ENCODE measurements at regions not wholly inside any gene's neighbourhood (a gene's known extent, or its start where the extent isn't known, plus 50 kb on each side); places are given as distances from the start of the nearest gene placed in this dataset.

- TF ChIP-seq CTCF (IDR thresholded peaks at IDR 0.05) = no peak
- no peak for TF ChIP-seq POLR2A (IDR thresholded peaks at IDR 0.05)
Observed at GRCh38 chr5:117759849-117760499, 1185.4 kb upstream of the SEMA6A start.
